H9 (cell line): ENCODE measurements at regions not wholly inside any gene's neighbourhood (a gene's known extent, or its start where the extent isn't known, plus 50 kb on each side); places are given as distances from the start of the nearest gene placed in this dataset.

ENCODE experiments used
- DNase-seq: peaks from one replicate; pipeline ENCODE4 v3.0.0-alpha.2; 2017
- H2AFZ ChIP-seq: one replicate; pipeline ENCODE4 v1.6.1; 2013; ENCODE audit warnings: mild to moderate bottlenecking, low read length, control low read depth, moderate library complexity
- H2AK5ac ChIP-seq: 2 replicates; pipeline ENCODE4 v1.6.1; 2013; ENCODE audit warnings: low read length, control low read depth, mixed read lengths; ENCODE audit not compliant: insufficient read length
- H2BK120ac ChIP-seq: one replicate; pipeline ENCODE4 v1.6.1; 2013; ENCODE audit warnings: low read depth, mild to moderate bottlenecking, low read length, control low read depth, inconsistent platforms; ENCODE audit not compliant: poor library complexity, severe bottlenecking
- H2BK12ac ChIP-seq: 2 replicates; pipeline ENCODE4 v1.6.1; 2013; ENCODE audit warnings: low read length, control low read depth, mixed read lengths, low read depth; ENCODE audit not compliant: insufficient read length
- H2BK15ac ChIP-seq: 2 replicates; pipeline ENCODE4 v1.6.1; 2013; ENCODE audit warnings: low read depth, low read length, control low read depth
- H2BK20ac ChIP-seq: one replicate; pipeline ENCODE4 v1.6.1; 2013; ENCODE audit warnings: low read depth, mild to moderate bottlenecking, low read length, control low read depth, inconsistent platforms; ENCODE audit not compliant: poor library complexity, severe bottlenecking
- H2BK5ac ChIP-seq: 2 replicates; pipeline ENCODE4 v1.6.1; 2013; ENCODE audit warnings: low read length, control low read depth, mixed read lengths; ENCODE audit not compliant: insufficient read length
- H3K14ac ChIP-seq: 2 replicates; pipeline ENCODE4 v1.6.1; 2013; ENCODE audit warnings: low read length, control low read depth; ENCODE audit not compliant: insufficient read depth
- H3K18ac ChIP-seq: 2 replicates; pipeline ENCODE4 v1.6.1; 2013; ENCODE audit warnings: low read depth, mild to moderate bottlenecking, mixed read lengths, low read length, control low read depth; ENCODE audit not compliant: insufficient read length
- H3K23ac ChIP-seq: 2 replicates; pipeline ENCODE4 v1.6.1; 2013; ENCODE audit warnings: low read length, control low read depth, mixed read lengths, low read depth; ENCODE audit not compliant: insufficient read length
- H3K23me2 ChIP-seq: 2 replicates; pipeline ENCODE4 v1.6.1; 2013; ENCODE audit warnings: low read depth, mild to moderate bottlenecking, mixed read lengths, low read length, control low read depth; ENCODE audit not compliant: insufficient read length, poor library complexity, severe bottlenecking
- H3K27ac ChIP-seq: 2 replicates; pipeline ENCODE4 v1.5.1; 2013; ENCODE audit warnings: low read length, control low read depth, mixed read lengths, low read depth; ENCODE audit not compliant: insufficient read length
- H3K27me3 ChIP-seq: 2 replicates; pipeline ENCODE4 v1.6.1; 2013; ENCODE audit warnings: low read length, control low read depth, inconsistent platforms; ENCODE audit not compliant: insufficient read depth
- H3K4ac ChIP-seq: 2 replicates; pipeline ENCODE4 v1.6.1; 2013; ENCODE audit warnings: low read depth, mild to moderate bottlenecking, control low read depth, inconsistent platforms, low read length, moderate library complexity
- H3K4me1 ChIP-seq: 2 replicates; pipeline ENCODE4 v1.6.1; 2013; ENCODE audit warnings: low read length, control low read depth, inconsistent platforms; ENCODE audit not compliant: insufficient read depth
- H3K4me2 ChIP-seq: 2 replicates; pipeline ENCODE4 v1.6.1; 2013; ENCODE audit warnings: low read length, control low read depth, mixed read lengths; ENCODE audit not compliant: insufficient read length, insufficient read depth
- H3K56ac ChIP-seq: 2 replicates; pipeline ENCODE4 v1.6.1; 2013; ENCODE audit warnings: low read depth, mild to moderate bottlenecking, mixed read lengths, low read length, control low read depth; ENCODE audit not compliant: insufficient read length
- H3K79me1 ChIP-seq: 2 replicates; pipeline ENCODE4 v1.6.1; 2013; ENCODE audit warnings: low read depth, mild to moderate bottlenecking, moderate library complexity, low read length, control low read depth, inconsistent platforms; ENCODE audit not compliant: insufficient read depth, poor library complexity, severe bottlenecking
- H3K79me2 ChIP-seq: 2 replicates; pipeline ENCODE4 v1.6.1; 2013; ENCODE audit warnings: low read length, control low read depth, inconsistent platforms; ENCODE audit not compliant: insufficient read depth
- H3K9ac ChIP-seq: 2 replicates; pipeline ENCODE4 v1.6.1; 2013; ENCODE audit warnings: low read length, control low read depth, mixed read lengths; ENCODE audit not compliant: insufficient read length; ENCODE audit errors: extremely low read depth
- H3K9me3 ChIP-seq: one replicate; pipeline ENCODE4 v1.6.1; 2013; ENCODE audit warnings: low read depth, low read length, inconsistent platforms; ENCODE audit not compliant: control insufficient read depth
- H3T11ph ChIP-seq: one replicate; pipeline ENCODE4 v1.6.1; 2013; ENCODE audit warnings: mild to moderate bottlenecking, low read length, control low read depth, inconsistent platforms
- H4K20me1 ChIP-seq: one replicate; pipeline ENCODE4 v1.6.1; 2013; ENCODE audit not compliant: control insufficient read depth, insufficient read length, insufficient read depth
- H4K5ac ChIP-seq: 2 replicates; pipeline ENCODE4 v1.6.1; 2013; ENCODE audit warnings: low read depth, mild to moderate bottlenecking, mixed read lengths, low read length, control low read depth; ENCODE audit not compliant: insufficient read length
- H4K8ac ChIP-seq: replicated peaks from 2 replicates; pipeline ENCODE4 v1.6.1; 2013; ENCODE audit warnings: low read length, control low read depth, mixed read lengths, low read depth; ENCODE audit not compliant: insufficient read length
- H4K91ac ChIP-seq: 2 replicates; pipeline ENCODE4 v1.6.1; 2013; ENCODE audit warnings: low read depth, mild to moderate bottlenecking, moderate library complexity, mixed read lengths, low read length, control low read depth; ENCODE audit not compliant: insufficient read length
- H3K27ac Mint-ChIP-seq, 3 experiments: 2 replicates in 2 of 3; 3 replicates in 1 of 3; pipeline ENCODE4 v1.8.0; 2020 to 2021; ENCODE audit warnings: mixed read lengths in 3 of 3, mild to moderate bottlenecking in 1 of 3, moderate library complexity in 1 of 3
- H3K27me3 Mint-ChIP-seq: 2 replicates; pipeline ENCODE4 v1.8.0; 2021; ENCODE audit warnings: low read depth, mild to moderate bottlenecking, moderate library complexity, mixed read lengths
- H3K36me3 Mint-ChIP-seq, 3 experiments: 2 replicates in 2 of 3; 3 replicates in 1 of 3; pipeline ENCODE4 v1.8.0; 2020 to 2021; ENCODE audit warnings: low read depth in 3 of 3, mixed read lengths in 3 of 3; ENCODE audit not compliant: insufficient read depth in 1 of 3
- H3K4me1 Mint-ChIP-seq, 2 experiments: 2 replicates each; pipeline ENCODE4 v1.8.0; 2020; ENCODE audit warnings: mixed read lengths in 2 of 2
- H3K4me3 Mint-ChIP-seq, 2 experiments: 2 replicates in 1 of 2; 3 replicates in 1 of 2; pipeline ENCODE4 v1.8.0; 2020 to 2021; ENCODE audit warnings: mild to moderate bottlenecking in 2 of 2, mixed read lengths in 2 of 2, moderate library complexity in 1 of 2
- H3K9me3 Mint-ChIP-seq, 2 experiments: 2 replicates in 1 of 2; 3 replicates in 1 of 2; pipeline ENCODE4 v1.8.0; 2020; ENCODE audit warnings: mild to moderate bottlenecking in 2 of 2, mixed read lengths in 2 of 2, moderate library complexity in 1 of 2
- CTCF ChIP-seq: fragments of 200-600 bp; sonication (generic); conservative IDR thresholded peaks from 3 replicates; pipeline ENCODE4 v1.8.0; 2021; ENCODE audit warnings: antibody characterized with exemption, mild to moderate bottlenecking
- WGBS: extraction: QIAGEN DNeasy Blood & Tissue Kit; methylation state at CpG from one replicate; pipeline ENCODE4 v1.1.7; 2013; ENCODE audit warnings: missing lambda C conversion rate, low lambda C conversion rate, mixed read lengths; ENCODE audit not compliant: insufficient read length; ENCODE audit errors: extremely low coverage; 5-methylcytosine and 5-hydroxymethylcytosine counted together

- Histone ChIP-seq H3K79me1 (no peaks in the 10 kb centered on the region), H3K14ac (no peak overlapping the region), H3K9ac (no peak overlapping the region), H3K79me2 (no peaks in the 10 kb centered on the region), H3T11ph (no peak overlapping the region), H3K56ac (no peak overlapping the region), H2AK5ac (no peak overlapping the region), H2BK12ac (no peak overlapping the region), H3K4ac (no peak overlapping the region), H3K27me3 (no peaks in the 10 kb centered on the region), H3K23me2 (no peaks in the 10 kb centered on the region), H3K18ac (no peak overlapping the region), H2BK20ac (no peak overlapping the region), H3K4me2 (no peak overlapping the region), H2AFZ (no peak overlapping the region), H2BK120ac (no peak overlapping the region), H4K5ac (no peak overlapping the region), H3K27ac (no peak overlapping the region), H4K20me1 (no peaks in the 10 kb centered on the region), H3K4me1 (no peaks in the 10 kb centered on the region), H3K23ac (no peak overlapping the region), H3K9me3 (no peaks in the 10 kb centered on the region), H2BK5ac (no peak overlapping the region), H4K91ac (no peak overlapping the region), H2BK15ac (no peak overlapping the region), H4K8ac (no peak overlapping the region)
- no peaks in the 10 kb centered on the region for H3K9me3 Mint-ChIP-seq
- H3K27me3 Mint-ChIP-seq: no peaks in the 10 kb centered on the region
- H3K4me3 Mint-ChIP-seq: no peak overlapping the region
- H3K4me1 Mint-ChIP-seq: no peaks in the 10 kb centered on the region
- no peak for DNase-seq
- no CpG with 5 or more reads among the region's 1 CpG for WGBS
- no peak for TF ChIP-seq CTCF
- H3K36me3 Mint-ChIP-seq: peaks cover 0 to under 1% (median 0%) of the 10 kb centered on the region in 3 experiments; a peak in 1 of 7 replicates
- H3K27ac Mint-ChIP-seq: no peak overlapping the region
Observed at GRCh38 chr1:103171041-103171590, 62.8 kb upstream of the COL11A1 start.
